ENCODE measurements at regions not wholly inside any gene's neighbourhood (a gene's known extent, or its start where the extent isn't known, plus 50 kb on each side); places are given as distances from the start of the nearest gene placed in this dataset.

- DNase-seq = no peak
- no peaks in the 10 kb centered on the region for H3K4me1 ChIP-seq
- no peak overlapping the region for H3K27ac ChIP-seq
- H3K36me3 ChIP-seq = no peaks in the 10 kb centered on the region
- intact Hi-C loops (cut with DNase I; ENCODE audit: low total_unique reads) = no loop called here
- no peak for TF ChIP-seq CTCF (IDR thresholded peaks at IDR 0.05)
- H3K9me3 ChIP-seq = no peaks in the 10 kb centered on the region
- no peaks in the 10 kb centered on the region for H3K27me3 ChIP-seq
- H3K4me3 ChIP-seq = no peak overlapping the region
These were observed 1391.4 kb downstream of the EFNB2 start for GRCh38 chr13:105144020-105144419.

- no peaks in the 10 kb centered on the region for H3K9me3 ChIP-seq
- TF ChIP-seq CTCF (IDR thresholded peaks at IDR 0.05) = no peak
- H3K36me3 ChIP-seq = no peaks in the 10 kb centered on the region
- H3K27me3 ChIP-seq = no peaks in the 10 kb centered on the region
- no peak for DNase-seq
- no peaks in the 10 kb centered on the region for H3K4me1 ChIP-seq
- no peak overlapping the region for H3K4me3 ChIP-seq
- H3K27ac ChIP-seq = no peak overlapping the region
- intact Hi-C loops (cut with DNase I; ENCODE audit: low total_unique reads) = no loop called here
These were observed 1392.9 kb downstream of the EFNB2 start for GRCh38 chr13:105142556-105142955.

GRCh38 chr13:105139380-105140285, 1395.8 kb downstream of the EFNB2 start:
- peak in 1 of 2 experiments; percentile 14 for TF ChIP-seq CTCF (IDR thresholded peaks at IDR 0.05)
- peak overlapping the region; percentile 46 to 50 for H3K4me3 ChIP-seq
- no peaks in the 10 kb centered on the region for H3K4me1 ChIP-seq
- no peaks in the 10 kb centered on the region for H3K36me3 ChIP-seq
- intact Hi-C loops (cut with DNase I; ENCODE audit: low total_unique reads) = no loop called here
- no peaks in the 10 kb centered on the region for H3K9me3 ChIP-seq
- peak overlapping the region; percentile 41 to 43 for H3K27ac ChIP-seq
- peak; percentile 54 to 65 for DNase-seq
- H3K27me3 ChIP-seq = no peaks in the 10 kb centered on the region

GRCh38 chr13:105139048-105139379, 1396.4 kb downstream of the EFNB2 start:
- TF ChIP-seq CTCF (IDR thresholded peaks at IDR 0.05) = no peak
- Histone ChIP-seq H3K4me1 (no peaks in the 10 kb centered on the region), H3K36me3 (no peaks in the 10 kb centered on the region), H3K27me3 (no peaks in the 10 kb centered on the region), H3K4me3 (no peak overlapping the region), H3K27ac (no peak overlapping the region), H3K9me3 (no peaks in the 10 kb centered on the region)
- no peak for DNase-seq
- intact Hi-C loops (cut with DNase I; ENCODE audit: low total_unique reads) = no loop called here

GRCh38 chr13:105135852-105136615, 1399.4 kb downstream of the EFNB2 start:
- no peaks in the 10 kb centered on the region for H3K36me3 ChIP-seq
- no peak for TF ChIP-seq CTCF (IDR thresholded peaks at IDR 0.05)
- no peaks in the 10 kb centered on the region for H3K27me3 ChIP-seq
- intact Hi-C loops (cut with DNase I; ENCODE audit: low total_unique reads) = no loop called here
- no peaks in the 10 kb centered on the region for H3K9me3 ChIP-seq
- H3K27ac ChIP-seq = no peak overlapping the region
- H3K4me3 ChIP-seq = no peak overlapping the region
- no peak for DNase-seq
- no peaks in the 10 kb centered on the region for H3K4me1 ChIP-seq
